Naive thymus-derived CD8-positive, alpha-beta T cell (primary cell): ENCODE measurements at regions not wholly inside any gene's neighbourhood (a gene's known extent, or its start where the extent isn't known, plus 50 kb on each side); places are given as distances from the start of the nearest gene placed in this dataset.

Experiments
- ATAC-seq, 2 donors: fragments of 150-1000 bp; cut with Tn5 transposase in 1 of 2; sonication (Bioruptor Pico), chemical (Tn5 transposase) in 1 of 2; 1 replicate in 1 of 2; 2 replicates in 1 of 2; pipeline ENCODE4 v1.10.0; 2021; ENCODE audit warnings: mild to moderate bottlenecking in 2 of 2, moderate library complexity in 2 of 2
- POLR2A ChIA-PET: fragments of 350-600 bp; sonication (Branson Sonifier 250); formaldehyde crosslinking; loops from one replicate; lab custom pipeline; 2021; ENCODE audit warnings: antibody characterized with exemption; lab: Charles Lee
- DNase-seq, 10 donors: peaks; one replicate each; pipeline versions ENCODE4 v3.0.0 to v3.0.0-alpha.2; 2020 to 2022
- H3K27ac Mint-ChIP-seq, 10 donors: one replicate each; pipeline ENCODE4 v1.8.0; 2020 to 2022; ENCODE audit warnings: mild to moderate bottlenecking in 10 of 10, mixed read lengths in 10 of 10, moderate library complexity in 4 of 10, inconsistent platforms in 1 of 10
- H3K27me3 Mint-ChIP-seq, 5 donors: one replicate each; pipeline ENCODE4 v1.8.0; 2021 to 2022; ENCODE audit warnings: mixed read lengths in 5 of 5
- H3K36me3 Mint-ChIP-seq, 3 donors: one replicate each; pipeline ENCODE4 v1.8.0; 2020 to 2022; ENCODE audit warnings: mixed read lengths in 3 of 3, mild to moderate bottlenecking in 2 of 3, inconsistent platforms in 1 of 3
- H3K4me1 Mint-ChIP-seq, 4 donors: one replicate each; pipeline ENCODE4 v1.8.0; 2021 to 2022; ENCODE audit warnings: mixed read lengths in 4 of 4
- H3K4me3 Mint-ChIP-seq, 10 donors: one replicate each; pipeline ENCODE4 v1.8.0; 2020 to 2022; ENCODE audit warnings: mild to moderate bottlenecking in 10 of 10, mixed read lengths in 10 of 10, moderate library complexity in 6 of 10, inconsistent platforms in 1 of 10
- H3K9me3 Mint-ChIP-seq, 9 donors: one replicate each; pipeline ENCODE4 v1.8.0; 2020 to 2022; ENCODE audit warnings: mixed read lengths in 9 of 9, mild to moderate bottlenecking in 3 of 9, inconsistent platforms in 1 of 9, moderate library complexity in 1 of 9

- DNase-seq (no peak), ATAC-seq (no peak)
- no peak overlapping the region for H3K4me3 Mint-ChIP-seq
- POLR2A ChIA-PET, result no interaction called here
- no peak overlapping the region for H3K27ac Mint-ChIP-seq
- H3K9me3 Mint-ChIP-seq, result peaks cover 0 to 10% (median 2%) of the 10 kb centered on the region in 9 donors
- peaks cover 0 to 12% (median 2%) of the 10 kb centered on the region in 5 donors for H3K27me3 Mint-ChIP-seq
- no peaks in the 10 kb centered on the region for H3K4me1 Mint-ChIP-seq
- no peaks in the 10 kb centered on the region for H3K36me3 Mint-ChIP-seq
Measured at GRCh38 chr20:10922506-10922905, 248.7 kb upstream of the JAG1 start.

GRCh38 chr20:10922941-10923340 lies 249.1 kb upstream of the JAG1 start:
- POLR2A ChIA-PET, result no interaction called here
- no peak overlapping the region for H3K27ac Mint-ChIP-seq
- H3K4me1 Mint-ChIP-seq, result no peaks in the 10 kb centered on the region
- ATAC-seq (no peak), DNase-seq (no peak)
- H3K27me3 Mint-ChIP-seq, result peaks cover 0 to 12% (median 2%) of the 10 kb centered on the region in 5 donors
- H3K36me3 Mint-ChIP-seq, result no peaks in the 10 kb centered on the region
- peaks cover 0 to 10% (median 2%) of the 10 kb centered on the region in 9 donors for H3K9me3 Mint-ChIP-seq
- H3K4me3 Mint-ChIP-seq, result no peak overlapping the region

DNA sequence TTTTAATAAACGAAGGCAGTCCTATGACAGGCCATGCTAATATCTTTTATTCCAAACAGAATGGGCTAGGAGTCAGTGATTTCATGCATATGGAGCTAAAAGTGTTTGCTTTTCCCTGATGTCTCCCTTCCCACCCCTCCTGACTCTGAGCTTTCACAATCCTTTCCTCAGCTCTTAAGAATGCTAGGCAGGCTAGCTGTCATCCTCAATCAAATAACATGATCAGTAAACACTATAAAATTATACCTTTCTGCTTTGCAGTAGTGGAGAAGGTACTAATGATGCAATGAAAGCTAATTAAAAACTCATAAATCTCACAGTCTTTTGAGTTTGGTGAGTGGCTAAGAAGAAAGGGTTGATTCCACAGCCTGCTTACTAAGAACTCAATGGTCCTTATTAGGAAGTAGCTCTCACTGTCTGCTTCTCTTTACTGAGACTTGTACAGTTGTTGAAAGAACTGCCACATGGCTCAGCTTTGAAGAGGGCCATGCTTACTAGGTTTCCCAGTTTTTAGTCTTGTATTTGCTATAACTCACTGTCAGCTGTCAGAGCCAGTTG lies 250.9 kb upstream of the JAG1 start:
- H3K36me3 Mint-ChIP-seq, result no peaks in the 10 kb centered on the region
- POLR2A ChIA-PET, result no interaction called here
- DNase-seq (no peak), ATAC-seq (no peak)
- H3K4me3 Mint-ChIP-seq, result no peak overlapping the region
- H3K9me3 Mint-ChIP-seq, result peaks cover 0 to 5% (median 0%) of the 10 kb centered on the region in 9 donors
- peaks cover 0 to 7% (median 2%) of the 10 kb centered on the region in 5 donors for H3K27me3 Mint-ChIP-seq
- no peak overlapping the region for H3K27ac Mint-ChIP-seq
- no peaks in the 10 kb centered on the region for H3K4me1 Mint-ChIP-seq

DNA sequence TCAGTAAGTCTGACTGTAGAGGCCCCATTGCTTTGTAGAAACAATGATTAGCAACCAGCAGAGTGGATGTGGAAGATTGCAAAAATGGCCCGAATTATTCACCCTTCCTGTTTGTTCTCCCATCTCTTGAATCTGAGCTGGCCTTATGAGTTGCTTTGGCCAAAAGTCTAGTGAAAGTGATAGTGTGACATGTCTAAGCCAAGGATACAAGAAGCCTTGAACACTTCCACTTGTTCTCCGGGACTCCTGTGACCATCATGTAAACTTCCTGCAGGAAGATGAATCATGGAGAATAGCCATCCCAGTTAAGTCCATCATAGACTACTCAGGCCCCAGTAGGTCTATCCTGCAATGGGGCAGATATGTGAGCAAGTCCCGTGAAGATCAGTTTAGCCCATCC lies 252.0 kb upstream of the JAG1 start:
- peaks cover 0 to 12% (median under 1%) of the 10 kb centered on the region in 9 donors for H3K9me3 Mint-ChIP-seq
- H3K27me3 Mint-ChIP-seq, result peaks cover 0 to 7% (median 2%) of the 10 kb centered on the region in 5 donors
- POLR2A ChIA-PET, result no interaction called here
- no peak overlapping the region for H3K4me3 Mint-ChIP-seq
- no peak overlapping the region for H3K27ac Mint-ChIP-seq
- H3K36me3 Mint-ChIP-seq, result no peaks in the 10 kb centered on the region
- DNase-seq (no peak), ATAC-seq (no peak)
- H3K4me1 Mint-ChIP-seq, result no peaks in the 10 kb centered on the region

DNA sequence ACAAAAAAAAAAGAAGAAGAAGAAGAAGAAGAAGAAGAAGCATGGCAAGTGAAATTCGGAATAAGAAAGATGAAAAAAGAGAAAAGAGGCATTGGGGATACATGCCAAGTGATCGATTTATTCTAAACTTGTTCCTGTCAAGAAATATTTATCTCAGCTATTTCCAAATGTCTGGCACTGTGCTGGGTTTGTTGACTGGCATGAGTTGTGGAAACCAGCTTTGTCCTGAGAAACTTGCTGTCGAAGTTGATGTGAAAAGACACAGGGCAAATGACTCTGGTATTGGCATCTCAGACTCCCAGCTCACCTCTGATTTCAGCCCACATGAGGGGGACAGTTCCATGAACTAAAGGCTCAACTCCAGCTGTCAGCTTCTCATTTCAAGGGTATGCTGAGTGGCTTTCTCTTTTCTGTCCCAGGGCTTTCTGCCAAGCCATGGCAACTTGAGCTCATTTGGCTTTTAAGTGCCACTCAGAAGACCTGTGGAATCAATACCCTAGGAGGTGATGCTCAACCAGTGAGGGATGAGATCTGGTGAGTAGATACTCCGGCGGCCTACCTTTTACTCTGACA lies 253.3 kb upstream of the JAG1 start:
- Mint-ChIP-seq H3K27ac (no peak overlapping the region), H3K4me3 (no peak overlapping the region), H3K27me3 (peaks cover 0 to 7% (median 2%) of the 10 kb centered on the region in 5 donors), H3K36me3 (no peaks in the 10 kb centered on the region), H3K9me3 (peaks cover 0 to 23% (median 8%) of the 10 kb centered on the region in 9 donors), H3K4me1 (no peaks in the 10 kb centered on the region)
- no peak for DNase-seq
- ATAC-seq, result no peak
- POLR2A ChIA-PET, result no interaction called here

DNA sequence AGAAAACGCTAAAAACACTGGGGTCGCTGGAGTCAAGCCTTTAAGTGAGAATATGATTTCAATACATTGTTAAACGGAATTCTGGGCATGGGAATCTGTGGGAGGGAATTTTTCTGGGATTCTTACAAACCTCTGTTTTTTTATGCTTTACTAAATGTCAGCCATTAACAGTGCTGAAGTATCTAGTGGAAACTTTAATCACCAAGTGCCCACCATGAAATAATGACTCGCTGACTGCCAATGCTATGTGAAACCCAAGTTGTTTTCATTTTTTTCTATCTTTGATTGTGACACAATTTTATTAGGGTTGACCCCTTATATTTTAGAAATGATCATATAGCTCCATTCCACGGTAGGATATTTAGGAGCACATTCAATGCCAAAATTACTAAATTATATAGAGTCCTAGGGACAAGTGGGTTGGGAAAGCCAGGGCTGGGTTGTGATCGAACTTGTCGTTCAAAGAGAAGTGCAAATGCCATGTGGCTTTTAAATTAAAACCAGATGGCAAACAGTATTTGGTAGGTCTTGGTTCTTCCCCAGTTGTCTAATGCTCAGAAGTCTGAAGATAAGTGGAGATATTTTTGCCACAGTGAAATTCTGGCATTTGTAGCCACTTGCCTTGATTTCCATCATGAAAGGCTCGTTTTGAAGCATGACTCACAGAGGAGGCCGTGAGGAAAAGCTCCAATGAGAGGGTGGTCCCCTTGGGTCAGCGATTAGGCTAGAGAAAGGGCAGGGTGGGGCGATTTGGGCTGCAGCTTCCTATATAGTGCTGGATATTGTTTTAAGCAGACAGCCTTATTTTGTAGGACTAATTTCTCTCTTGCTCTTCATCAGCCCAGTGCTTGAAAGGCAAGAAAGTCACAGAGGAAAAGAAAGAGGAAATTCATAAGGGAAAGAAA lies 254.4 kb upstream of the JAG1 start:
- H3K36me3 Mint-ChIP-seq, result no peaks in the 10 kb centered on the region
- peaks cover 0 to 23% (median 8%) of the 10 kb centered on the region in 9 donors for H3K9me3 Mint-ChIP-seq
- no peak overlapping the region for H3K4me3 Mint-ChIP-seq
- POLR2A ChIA-PET, result no interaction called here
- ATAC-seq (no peak), DNase-seq (no peak)
- H3K27me3 Mint-ChIP-seq, result peaks cover 0 to 7% (median 0%) of the 10 kb centered on the region in 5 donors
- H3K27ac Mint-ChIP-seq, result no peak overlapping the region
- H3K4me1 Mint-ChIP-seq, result no peaks in the 10 kb centered on the region

GRCh38 chr20:10928841-10929421 lies 255.1 kb upstream of the JAG1 start:
- no peaks in the 10 kb centered on the region for H3K4me1 Mint-ChIP-seq
- POLR2A ChIA-PET, result no interaction called here
- DNase-seq (no peak), ATAC-seq (no peak)
- peaks cover 0 to 23% (median 7%) of the 10 kb centered on the region in 9 donors for H3K9me3 Mint-ChIP-seq
- H3K36me3 Mint-ChIP-seq, result no peaks in the 10 kb centered on the region
- no peak overlapping the region for H3K4me3 Mint-ChIP-seq
- no peak overlapping the region for H3K27ac Mint-ChIP-seq
- H3K27me3 Mint-ChIP-seq, result peaks cover 0 to 7% (median 0%) of the 10 kb centered on the region in 5 donors

GRCh38 chr20:10935658-10936402 lies 262.0 kb upstream of the JAG1 start:
- Mint-ChIP-seq H3K27me3 (no peaks in the 10 kb centered on the region), H3K9me3 (peaks cover 0 to 24% (median 4%) of the 10 kb centered on the region in 9 donors), H3K27ac (no peak overlapping the region), H3K4me1 (no peaks in the 10 kb centered on the region), H3K36me3 (no peaks in the 10 kb centered on the region), H3K4me3 (no peak overlapping the region)
- ATAC-seq (no peak), DNase-seq (no peak)
- POLR2A ChIA-PET, result no interaction called here

GRCh38 chr20:10936786-10937185 lies 263.0 kb upstream of the JAG1 start:
- DNase-seq (no peak), ATAC-seq (no peak)
- H3K27ac Mint-ChIP-seq, result no peak overlapping the region
- peaks cover 0 to 15% (median 5%) of the 10 kb centered on the region in 9 donors for H3K9me3 Mint-ChIP-seq
- H3K27me3 Mint-ChIP-seq, result no peaks in the 10 kb centered on the region
- H3K4me3 Mint-ChIP-seq, result no peak overlapping the region
- H3K4me1 Mint-ChIP-seq, result no peaks in the 10 kb centered on the region
- no peaks in the 10 kb centered on the region for H3K36me3 Mint-ChIP-seq
- POLR2A ChIA-PET, result interaction anchor here (0.6 kb wide), 1 partner anchor 83 kb away, joined by 5 read pairs; no protein-coding TSS in a partner anchor

DNA sequence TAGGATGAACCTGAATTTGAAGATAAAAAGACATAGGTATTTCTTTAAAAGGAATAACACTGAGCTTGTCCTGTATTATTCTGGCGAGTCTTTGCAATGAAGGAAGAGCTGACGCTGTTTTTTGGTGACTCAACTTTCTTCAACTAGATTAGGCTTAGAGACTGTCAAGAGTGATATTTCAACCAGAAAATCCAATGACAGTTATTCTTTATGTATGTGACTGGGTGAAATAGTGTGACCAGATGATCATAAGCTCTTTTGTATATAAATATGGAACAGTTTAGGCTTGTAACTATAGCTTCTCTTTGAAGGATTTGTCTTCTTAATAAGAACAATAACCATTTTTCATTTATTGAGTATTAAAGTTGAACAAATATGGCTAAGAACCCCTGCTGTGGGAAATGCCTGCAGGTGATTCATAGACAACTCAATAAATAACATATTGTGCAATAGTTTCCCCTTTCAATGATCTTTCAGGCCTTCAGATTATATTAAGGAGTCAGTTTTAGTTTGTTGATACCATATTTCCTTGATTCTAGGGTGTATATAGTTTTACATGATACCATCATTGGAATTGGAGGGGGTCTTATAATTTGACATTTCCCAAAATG lies 265.6 kb upstream of the JAG1 start:
- Mint-ChIP-seq H3K4me1 (no peaks in the 10 kb centered on the region), H3K36me3 (no peaks in the 10 kb centered on the region), H3K27ac (no peak overlapping the region), H3K9me3 (peaks cover 0 to 13% (median 4%) of the 10 kb centered on the region in 9 donors), H3K4me3 (no peak overlapping the region), H3K27me3 (no peaks in the 10 kb centered on the region)
- ATAC-seq (no peak), DNase-seq (no peak)
- POLR2A ChIA-PET, result no interaction called here

- POLR2A ChIA-PET, result no interaction called here
- no peak for DNase-seq
- no peaks in the 10 kb centered on the region for H3K4me1 Mint-ChIP-seq
- H3K27ac Mint-ChIP-seq, result no peak overlapping the region
- H3K9me3 Mint-ChIP-seq, result peaks cover 0 to 13% (median 4%) of the 10 kb centered on the region in 9 donors
- H3K36me3 Mint-ChIP-seq, result no peaks in the 10 kb centered on the region
- no peak overlapping the region for H3K4me3 Mint-ChIP-seq
- ATAC-seq, result no peak
- H3K27me3 Mint-ChIP-seq, result no peaks in the 10 kb centered on the region
Measured at GRCh38 chr20:10940941-10941340, 267.1 kb upstream of the JAG1 start.

DNA sequence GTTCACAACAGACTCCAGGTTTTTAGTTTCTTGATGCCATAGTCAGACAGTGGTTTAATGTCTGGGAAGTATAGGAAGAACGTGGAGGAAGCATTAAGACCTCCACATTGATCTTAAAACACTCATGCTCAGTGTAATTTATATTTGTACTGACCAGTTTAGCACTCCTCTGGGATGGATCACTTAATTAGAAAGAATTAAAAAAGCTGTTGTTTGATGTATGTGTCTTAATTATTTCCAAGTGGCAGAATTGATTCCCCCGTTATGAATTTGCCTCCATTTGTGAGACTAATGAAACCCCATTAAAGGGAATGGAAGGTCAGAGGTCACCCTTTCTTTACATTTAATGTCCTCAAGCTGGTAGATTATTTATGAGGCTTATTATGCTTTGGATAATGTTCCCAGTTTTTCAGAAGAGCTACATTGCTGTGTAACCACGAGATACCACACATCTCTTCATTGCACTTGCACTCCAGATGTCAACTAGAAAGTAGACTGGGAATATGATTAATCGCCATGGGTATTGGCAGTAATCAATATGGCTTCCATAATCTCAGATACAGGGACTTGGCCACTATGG lies 270.0 kb upstream of the JAG1 start:
- H3K9me3 Mint-ChIP-seq, result peaks cover 0 to 23% (median 4%) of the 10 kb centered on the region in 9 donors
- H3K27ac Mint-ChIP-seq, result no peak overlapping the region
- no peak overlapping the region for H3K4me3 Mint-ChIP-seq
- H3K36me3 Mint-ChIP-seq, result no peaks in the 10 kb centered on the region
- no peaks in the 10 kb centered on the region for H3K4me1 Mint-ChIP-seq
- POLR2A ChIA-PET, result no interaction called here
- DNase-seq (no peak), ATAC-seq (no peak)
- peaks cover 0 to 4% (median 0%) of the 10 kb centered on the region in 5 donors for H3K27me3 Mint-ChIP-seq
